ENCODE measurements at regions not wholly inside any gene's neighbourhood (a gene's known extent, or its start where the extent isn't known, plus 50 kb on each side); places are given as distances from the start of the nearest gene placed in this dataset.
"Not testable (repeated sequence)": the region's sequence is repeated elsewhere in the genome, so short reads cannot be mapped to it uniquely, and the experiment has no call there.

DNA sequence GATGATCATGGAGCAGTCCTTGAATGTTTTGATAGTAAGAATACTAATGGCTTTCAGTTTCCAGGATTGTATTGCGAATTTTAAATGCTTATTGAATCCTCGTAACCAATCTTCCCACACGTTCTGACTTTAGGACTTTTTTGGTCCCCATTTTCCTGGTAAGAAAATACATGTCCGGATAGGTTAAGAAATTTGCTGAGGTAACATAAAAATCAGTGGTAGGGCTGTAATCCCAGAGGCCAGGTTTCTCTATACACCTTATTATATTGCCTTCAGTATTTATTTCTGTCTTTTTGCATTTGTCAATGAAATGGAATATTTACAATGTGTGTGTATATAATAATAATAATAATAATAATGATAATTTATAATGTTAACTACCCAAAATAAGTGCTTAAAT is 603.2 kb downstream of the TMEM182 start:
- no peak for DNase-seq (ENCODE audit: low read depth)

DNA sequence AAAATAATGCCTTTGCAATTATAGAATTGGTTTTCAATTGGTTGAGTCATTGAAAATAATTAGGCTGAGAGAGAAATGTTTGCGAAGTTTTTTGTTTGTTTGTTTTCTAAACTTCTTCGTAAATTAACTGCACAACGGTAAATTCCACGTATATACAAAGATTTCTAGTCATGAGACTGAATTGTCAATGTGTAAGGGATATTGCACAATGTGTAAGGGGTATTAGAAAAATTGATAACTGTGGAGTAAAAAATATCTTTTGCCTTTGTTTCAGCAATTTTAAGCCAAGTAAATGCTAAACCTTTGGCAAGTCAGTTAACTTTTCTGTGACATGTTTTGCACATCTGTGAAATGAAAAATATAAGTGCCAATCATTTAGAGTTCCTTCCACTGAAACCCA is 606.0 kb downstream of the TMEM182 start:
- no peak for DNase-seq (ENCODE audit: low read depth)

DNA sequence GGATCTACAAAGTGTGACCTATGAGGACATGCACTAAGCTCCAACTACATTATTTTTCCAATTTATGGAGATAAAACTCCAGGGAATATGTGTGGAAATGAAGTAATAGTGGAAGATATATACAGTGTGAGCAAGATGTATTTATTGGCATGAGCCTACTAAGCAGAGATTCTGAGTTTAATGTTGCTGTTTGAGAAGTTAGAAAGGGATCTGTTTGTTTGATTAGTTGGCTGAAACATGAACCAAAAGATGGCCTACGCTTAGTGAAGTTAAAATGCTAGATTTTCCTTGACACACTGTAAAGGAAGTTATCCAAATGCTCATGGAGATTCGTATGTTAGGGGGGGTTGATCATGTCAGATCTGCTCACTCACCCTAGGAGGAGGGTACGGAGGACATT is 621.7 kb downstream of the TMEM182 start:
- DNase-seq (ENCODE audit: low read depth), result no peak

DNA sequence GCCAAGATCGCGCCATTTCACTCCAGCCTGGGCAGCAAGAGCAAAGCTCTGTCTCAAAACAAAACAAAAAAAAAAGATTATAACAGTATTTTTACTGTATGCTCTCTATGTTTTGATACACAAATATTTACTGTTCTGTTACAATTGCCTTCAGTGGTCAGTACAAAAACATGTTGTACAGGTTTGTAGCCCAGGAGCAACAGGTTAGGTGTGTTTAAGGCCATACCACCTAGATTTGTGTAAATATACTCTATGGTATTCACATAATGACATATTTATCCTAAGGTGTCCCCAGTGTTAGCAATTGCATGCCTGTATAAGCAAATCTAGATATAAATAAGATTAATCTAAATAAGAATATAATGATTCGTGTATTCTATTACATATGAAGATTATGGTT is 625.0 kb downstream of the TMEM182 start:
- DNase-seq (ENCODE audit: low read depth), result no peak

DNA sequence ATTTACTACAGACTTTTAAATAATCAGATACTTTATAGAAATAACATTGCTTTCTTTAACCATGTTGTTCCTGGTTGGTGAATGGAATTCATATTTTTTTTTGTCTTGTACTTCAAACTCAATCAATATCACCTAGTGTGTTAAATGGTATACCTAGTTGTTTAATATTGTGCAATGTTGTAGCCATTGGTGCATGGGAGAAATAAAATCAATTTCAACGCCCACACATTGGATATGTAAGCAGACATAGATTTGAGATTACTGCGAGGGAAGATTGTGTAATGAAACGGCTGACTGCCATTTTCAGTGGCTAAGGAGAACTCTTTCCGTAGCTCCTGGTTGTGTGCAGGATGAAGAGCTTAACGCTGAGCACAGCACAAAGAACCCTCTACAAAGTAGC is 626.1 kb downstream of the TMEM182 start:
- DNase-seq (ENCODE audit: low read depth), result no peak

DNA sequence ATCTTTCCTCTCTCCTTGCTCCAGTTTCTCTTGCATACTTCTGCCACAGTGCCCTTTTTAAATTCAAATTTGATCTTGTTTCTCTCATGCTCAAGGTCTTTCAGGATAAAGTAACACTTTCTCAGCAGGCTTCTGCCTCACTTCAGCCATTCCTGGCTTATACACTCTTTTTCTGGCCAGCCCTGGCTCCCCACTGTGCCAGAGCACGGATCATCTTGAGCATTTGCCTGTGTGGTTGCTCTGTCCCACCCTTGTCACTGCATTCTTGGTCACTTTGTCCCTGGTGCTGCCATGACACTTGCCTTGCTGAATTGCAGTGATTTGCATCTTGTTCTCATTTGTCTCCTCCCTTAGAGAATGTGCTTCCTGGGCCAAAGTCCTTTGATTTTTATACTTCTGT is 634.3 kb downstream of the TMEM182 start:
- no peak for DNase-seq (ENCODE audit: low read depth)

DNA sequence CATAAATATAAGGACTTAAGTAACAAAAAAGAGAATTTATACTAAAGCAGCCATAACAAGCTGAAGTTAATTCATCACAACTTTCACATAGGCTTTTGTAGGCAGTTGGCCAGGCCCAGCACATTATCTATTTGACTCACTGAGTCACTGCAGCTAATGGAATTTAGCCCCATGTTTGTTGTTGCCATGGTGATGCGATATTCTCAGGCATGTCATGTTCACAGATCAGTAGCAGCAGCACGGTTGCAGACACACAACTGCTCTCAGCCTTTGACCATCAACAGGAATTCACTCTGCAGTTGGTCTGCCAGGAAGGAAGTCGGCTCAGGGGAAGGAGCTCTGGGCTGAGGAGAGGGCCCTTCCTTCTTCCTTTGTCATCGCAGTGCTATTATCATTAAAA is 639.8 kb downstream of the TMEM182 start:
- peak; percentile 19 for DNase-seq (ENCODE audit: low read depth)

DNA sequence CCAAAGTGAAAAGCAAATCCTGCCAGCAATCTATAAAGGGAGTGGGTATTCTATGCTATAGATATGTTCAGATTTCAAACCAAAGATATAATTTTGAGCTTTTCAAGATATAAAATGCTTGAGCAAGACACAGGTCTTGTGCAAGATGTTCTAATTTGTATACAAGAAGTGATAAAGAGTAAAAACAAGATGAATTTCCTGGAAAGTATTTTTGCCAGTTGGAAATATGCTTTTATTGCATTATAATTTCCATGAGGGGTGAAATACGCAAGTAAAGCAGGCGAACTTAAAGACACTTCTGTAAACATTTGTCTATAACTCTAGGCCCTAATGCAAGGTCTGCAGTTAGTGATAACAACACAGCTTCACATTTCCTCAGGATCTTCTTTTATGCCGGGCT is 640.5 kb downstream of the TMEM182 start:
- DNase-seq (ENCODE audit: low read depth), result no peak

DNA sequence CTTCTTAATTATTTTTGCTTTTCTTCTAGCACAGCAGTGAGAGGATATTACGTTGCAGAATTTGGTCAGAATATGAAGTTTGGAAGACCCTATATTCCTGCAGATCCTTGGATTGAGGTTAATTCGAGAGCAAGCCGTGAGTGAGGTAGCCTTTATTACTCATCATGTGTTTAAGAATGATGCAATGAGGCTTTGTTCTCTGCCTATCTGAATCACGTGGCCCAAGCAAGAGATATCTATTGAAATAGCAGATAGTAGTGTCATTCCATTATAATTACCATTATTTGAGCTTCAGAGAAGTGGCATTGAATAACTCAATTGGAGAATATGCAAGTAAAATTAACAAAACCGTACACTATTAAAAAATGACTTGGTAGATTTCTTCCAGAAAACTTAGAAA is 641.1 kb downstream of the TMEM182 start:
- DNase-seq (ENCODE audit: low read depth), result no peak

DNA sequence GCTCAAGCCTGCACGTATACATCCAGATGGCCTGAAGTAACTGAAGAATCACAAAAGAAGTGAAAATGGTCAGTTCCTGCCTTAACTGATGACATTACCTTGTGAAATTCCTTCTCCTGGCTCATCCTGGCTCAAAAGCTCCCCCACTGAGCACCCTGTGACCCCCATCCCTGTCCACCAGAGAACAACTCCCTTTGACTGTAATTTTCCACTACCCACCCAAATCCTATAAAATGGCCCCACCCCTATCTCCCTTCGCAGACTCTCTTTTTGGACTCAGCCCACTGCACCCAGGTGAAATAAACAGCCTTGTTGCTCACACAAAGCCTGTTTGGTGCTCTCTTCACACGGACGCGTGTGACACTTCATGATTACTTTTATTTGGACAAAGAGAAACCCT is 641.6 kb downstream of the TMEM182 start:
- DNase-seq (ENCODE audit: low read depth), result not testable (repeated sequence)

DNA sequence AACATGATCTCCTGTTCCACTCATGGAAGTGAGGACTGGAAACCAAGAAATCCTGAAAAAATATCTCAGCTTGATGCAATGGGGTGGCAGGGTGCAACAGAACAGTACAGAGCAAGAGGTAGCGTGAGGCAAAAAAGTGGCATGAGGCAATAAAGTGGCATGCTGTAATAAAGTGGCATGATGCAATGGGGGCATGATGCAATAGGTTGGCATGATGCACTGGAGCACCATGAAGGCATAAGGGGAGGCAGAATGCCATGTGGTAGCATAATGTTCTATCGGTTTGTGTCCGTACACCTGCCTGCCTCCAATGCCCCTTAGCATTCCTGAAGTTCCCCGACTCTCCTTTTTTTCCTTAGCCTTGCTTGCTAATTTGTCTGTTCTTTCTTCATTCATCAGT is 648.4 kb downstream of the TMEM182 start:
- no peak for DNase-seq (ENCODE audit: low read depth)

DNA sequence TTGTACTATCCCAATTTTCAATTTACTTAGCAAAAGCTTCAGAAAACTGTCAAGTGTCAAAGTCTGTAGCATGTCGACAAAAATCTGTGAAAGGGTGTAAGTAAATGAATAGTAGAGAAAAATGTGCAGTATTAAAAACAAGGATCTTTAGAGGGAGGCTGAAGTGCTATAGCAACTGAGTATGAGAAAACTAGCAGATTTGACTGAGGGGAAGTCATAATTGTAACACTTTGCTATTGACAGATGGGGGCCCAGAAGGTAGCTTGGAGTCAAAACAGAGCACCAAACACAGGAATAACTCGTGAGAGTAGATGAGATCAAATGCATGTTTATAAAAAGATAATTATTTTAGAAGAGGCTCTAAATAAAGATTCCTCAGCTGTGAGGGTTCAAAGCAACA is 657.7 kb downstream of the TMEM182 start:
- no peak for DNase-seq (ENCODE audit: low read depth)

DNA sequence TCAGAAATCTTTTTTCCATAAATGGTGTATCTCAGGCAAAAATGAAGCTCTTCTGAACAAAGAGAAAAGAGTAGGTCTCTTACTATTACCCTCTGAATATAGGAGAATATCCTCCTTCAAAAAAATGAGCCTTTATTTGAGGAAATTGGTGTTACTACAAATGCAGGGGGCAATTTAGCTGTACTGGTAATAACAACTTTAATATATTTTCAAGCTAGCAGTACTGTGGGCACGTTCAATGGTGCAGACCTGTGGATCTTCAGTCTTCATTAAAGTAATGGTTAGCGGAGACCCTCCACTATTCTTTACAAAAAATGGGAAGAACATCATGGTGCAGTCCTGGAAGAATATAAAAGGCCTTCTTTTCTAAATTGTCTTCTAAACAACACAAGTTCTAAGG is 661.3 kb downstream of the TMEM182 start:
- no peak for DNase-seq (ENCODE audit: low read depth)

DNA sequence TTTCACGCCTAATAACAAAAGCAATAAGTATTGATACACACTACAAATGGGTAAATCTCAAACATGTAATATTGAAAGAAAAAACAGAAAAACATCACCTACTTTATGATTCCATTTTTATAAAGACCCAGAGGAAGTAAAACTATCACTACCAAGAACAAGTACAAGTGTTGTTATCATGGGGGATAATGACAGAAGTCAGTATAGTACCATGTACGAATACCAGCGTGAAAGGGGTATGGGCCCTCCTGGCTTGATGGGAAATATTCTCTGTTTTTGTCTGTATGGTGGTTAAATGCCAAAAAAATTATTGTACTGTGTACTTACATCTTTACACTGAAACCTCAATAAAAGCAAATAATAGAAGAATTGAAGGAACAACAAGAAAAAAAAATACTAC is 665.7 kb downstream of the TMEM182 start:
- no peak for DNase-seq (ENCODE audit: low read depth)

DNA sequence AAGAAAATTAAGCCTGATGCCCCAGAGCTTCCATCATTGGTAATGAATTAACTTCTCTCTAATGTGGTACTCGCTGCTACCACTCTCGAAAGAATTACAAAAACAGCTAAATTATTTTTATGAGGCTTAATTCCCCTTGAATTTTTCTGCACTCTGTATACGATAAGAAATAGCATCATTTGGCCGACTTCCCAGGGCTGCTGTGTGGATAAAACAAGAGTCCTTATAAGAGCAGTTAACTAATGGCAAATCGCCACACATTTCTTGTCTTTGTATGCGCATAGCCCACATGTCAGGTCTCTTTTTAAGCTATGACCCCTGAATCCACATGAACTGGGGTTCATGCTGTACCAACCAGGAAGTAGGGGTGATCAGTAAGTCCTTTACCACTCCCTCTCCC is 668.4 kb downstream of the TMEM182 start:
- no peak for DNase-seq (ENCODE audit: low read depth)

DNA sequence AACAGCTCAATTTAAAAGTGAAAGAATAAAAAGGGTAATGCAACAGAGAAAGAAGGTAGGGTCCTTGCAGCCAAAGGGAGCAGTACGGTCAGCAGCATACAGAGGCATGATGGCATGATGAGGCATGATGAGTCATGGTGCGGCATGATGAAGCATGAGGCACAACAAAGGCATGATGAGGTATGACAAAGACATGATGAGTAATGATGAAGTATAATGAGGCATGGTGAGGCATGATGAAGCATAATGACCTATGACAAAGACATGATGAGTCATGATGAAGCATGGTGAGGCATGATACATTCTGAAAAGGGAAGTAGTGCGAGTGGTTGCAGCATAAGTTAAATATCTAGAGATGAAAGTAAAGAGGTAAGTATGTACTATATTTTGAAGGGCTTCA is 673.2 kb downstream of the TMEM182 start:
- peak; percentile 21 for DNase-seq (ENCODE audit: low read depth)

DNA sequence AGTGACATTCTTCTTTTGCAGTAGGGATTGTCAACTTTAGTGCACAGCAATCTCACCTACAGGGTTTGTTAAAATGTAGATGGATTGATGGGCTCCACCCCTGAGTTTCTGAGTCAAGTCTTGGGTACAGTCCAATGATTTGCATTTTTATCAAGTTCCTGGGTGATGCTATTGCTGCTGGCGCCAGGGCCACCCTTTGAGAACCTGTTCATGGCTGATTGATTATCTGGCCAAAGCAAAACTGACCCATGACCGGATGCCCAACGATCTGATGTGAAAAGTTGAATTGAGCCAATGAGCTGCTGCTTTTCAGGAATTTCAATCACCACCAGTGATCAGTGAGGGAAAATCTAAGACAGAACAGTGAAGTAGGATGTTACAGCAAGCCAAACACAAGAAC is 675.3 kb downstream of the TMEM182 start:
- DNase-seq (ENCODE audit: low read depth), result no peak

DNA sequence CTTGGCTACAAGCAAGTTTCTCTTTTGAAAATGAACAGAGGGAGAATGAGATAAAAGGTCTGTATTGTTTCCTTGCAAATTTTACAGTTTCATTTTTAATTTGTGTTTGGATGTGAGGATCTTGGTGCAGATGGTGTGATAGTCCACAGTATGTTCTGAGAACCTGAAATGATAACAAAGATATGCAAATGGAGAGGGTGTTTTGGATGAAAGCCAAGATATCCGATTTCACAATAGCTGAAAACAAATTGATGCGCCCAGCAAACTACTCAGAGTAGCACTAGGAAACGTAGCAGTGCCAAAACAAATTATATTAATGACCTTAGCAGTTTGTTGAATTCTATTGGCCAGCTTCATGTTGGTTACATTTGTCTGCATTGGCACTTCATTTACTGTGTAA is 683.5 kb downstream of the TMEM182 start:
- no peak for DNase-seq (ENCODE audit: low read depth)

DNA sequence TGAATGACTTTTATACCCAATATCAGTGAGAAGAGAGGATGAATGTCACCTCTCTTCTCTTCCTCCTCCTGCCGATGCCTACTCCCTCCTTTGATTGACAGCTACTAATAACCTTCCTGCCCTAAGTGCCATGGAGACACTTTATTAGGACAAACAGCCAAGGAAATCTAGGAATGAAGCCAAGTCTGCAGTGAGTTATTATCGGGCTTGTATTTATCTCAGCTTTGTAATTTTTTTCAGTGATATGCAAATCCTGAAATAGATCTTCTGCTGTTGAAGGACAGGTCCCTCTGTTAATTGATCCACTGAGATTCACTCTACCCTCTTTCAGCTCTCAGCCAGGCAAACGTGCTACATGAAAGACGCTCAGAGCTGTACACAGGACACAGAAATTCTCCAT is 686.7 kb downstream of the TMEM182 start:
- DNase-seq (ENCODE audit: low read depth), result no peak

DNA sequence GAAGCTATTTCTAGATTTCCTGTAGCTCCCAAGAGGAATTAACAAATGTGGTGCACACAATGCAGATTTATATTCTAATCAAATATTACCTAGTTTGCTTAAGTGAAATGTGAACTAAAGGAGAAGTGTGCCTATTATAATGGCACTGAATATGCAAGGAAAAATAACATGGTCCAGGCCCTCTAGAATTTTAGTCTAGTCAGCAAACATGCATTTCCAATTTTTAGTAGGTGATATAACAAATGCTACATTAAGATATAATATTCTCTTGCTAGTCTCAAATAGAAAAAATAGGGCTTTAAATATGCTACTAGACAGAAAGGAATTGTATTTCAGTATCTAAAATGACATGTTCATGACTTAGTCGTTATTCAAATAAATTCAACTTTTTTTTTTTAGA is 689.5 kb downstream of the TMEM182 start:
- no peak for DNase-seq (ENCODE audit: low read depth)

DNA sequence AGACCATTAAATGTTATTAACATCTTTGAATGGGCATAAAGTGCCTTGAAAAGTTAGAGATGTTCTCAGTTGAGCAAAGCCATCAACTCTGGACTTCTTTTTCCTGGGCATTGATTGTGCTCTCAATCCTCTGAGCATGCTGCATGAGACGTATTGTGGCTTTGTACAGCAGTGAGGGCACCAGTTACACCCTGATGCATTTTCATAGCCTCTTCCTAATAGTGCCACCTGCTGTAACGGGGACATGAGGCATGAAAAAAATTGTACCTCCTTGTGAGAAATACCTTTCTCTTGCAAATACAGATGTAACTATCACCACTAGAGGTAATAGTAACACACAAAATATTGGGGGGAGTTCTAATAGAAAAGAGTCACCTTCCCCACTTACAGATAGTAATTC is 697.5 kb downstream of the TMEM182 start:
- no peak for DNase-seq (ENCODE audit: low read depth)

DNA sequence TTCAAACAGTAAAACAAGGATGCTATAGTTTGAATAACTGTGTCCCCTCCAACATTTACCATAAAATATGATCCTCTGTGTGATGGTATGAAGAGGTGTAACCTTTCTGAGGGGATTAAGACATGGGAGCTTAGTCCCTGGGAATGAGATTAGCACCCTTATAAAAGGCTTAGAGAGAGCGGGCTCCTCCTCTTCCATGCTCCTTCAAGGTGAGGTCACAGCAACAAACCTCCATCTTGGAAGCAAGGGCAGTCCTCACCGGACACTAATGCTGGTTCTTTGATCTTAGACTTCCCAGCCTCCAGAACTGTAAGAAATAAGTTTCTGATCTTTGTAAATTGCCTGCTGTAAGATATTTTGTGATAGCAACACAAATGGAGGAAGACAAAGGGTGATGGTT is 700.3 kb downstream of the TMEM182 start:
- DNase-seq (ENCODE audit: low read depth), result no peak

DNA sequence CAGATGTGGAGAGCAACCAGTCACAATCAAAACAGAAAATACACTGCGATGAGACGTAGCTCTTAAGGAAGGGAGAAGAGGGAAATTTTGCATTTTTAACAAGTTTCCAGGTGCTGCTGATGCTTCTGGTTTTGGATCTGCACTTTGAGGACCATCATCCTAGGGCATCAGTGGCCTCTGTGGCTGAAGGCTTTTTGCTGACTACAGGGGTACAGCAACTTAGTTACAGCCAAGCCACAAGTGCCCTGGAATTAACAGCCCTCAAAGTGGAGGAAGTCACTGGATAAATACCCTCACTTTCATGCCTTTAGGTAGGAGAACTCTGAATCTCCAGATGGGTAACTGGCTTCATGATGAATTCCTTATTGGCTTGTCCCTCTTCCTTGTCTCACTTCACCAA is 700.9 kb downstream of the TMEM182 start:
- DNase-seq (ENCODE audit: low read depth), result no peak

DNA sequence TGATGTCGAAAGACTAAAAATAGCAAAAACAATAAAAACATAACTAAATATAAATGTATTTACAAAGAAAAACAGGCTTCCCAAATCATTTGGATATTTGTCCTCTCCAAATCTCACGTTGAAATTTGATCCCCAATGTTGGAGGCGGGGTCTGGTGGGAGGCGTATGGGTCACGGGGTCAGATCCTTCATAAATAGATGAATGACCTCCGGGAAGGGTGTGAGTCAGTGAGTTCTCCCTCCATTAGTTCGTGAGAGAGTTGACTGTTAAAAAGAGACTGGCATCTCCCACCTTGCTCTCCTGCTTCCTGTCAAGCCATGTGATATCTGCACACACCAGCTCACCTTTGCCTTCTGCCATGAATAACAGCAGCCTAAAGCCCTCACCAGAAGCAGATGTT is 703.0 kb downstream of the TMEM182 start:
- DNase-seq (ENCODE audit: low read depth), result no peak

DNA sequence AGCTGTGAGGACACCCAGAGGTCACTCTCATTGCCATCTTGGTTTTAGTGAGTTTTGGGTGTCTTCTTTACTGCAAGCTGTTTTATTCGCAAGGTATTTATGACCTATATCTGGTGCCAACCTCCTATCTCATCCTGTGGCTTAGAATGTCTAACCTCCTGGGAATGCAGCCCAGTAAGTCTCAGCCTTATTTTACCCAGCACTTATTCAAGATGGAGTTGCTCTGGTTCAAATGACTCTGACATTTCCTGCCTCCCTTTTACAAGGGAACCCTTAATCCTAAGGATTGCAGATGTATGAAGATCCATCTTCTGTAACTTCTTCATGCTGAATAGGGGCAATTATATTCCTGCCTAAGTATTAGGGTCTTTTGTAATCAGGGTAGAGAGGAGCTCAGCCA is 708.0 kb downstream of the TMEM182 start:
- no peak for DNase-seq (ENCODE audit: low read depth)
